GM12878 (cell line): ENCODE measurements at regions not wholly inside any gene's neighbourhood (a gene's known extent, or its start where the extent isn't known, plus 50 kb on each side); places are given as distances from the start of the nearest gene placed in this dataset.

Source experiments
- ATAC-seq: fragments of 200-7000 bp; cut with Tn5 transposase; 3 replicates; pipeline ENCODE4 v1.9.1; 2020; ENCODE audit warnings: mild to moderate bottlenecking, moderate library complexity
- BruUV-seq: library from RNA; stranded (reverse); fragments of 400-500 nt; replicated peaks from 2 replicates; lab custom pipeline; 2021; lab: Mats Ljungman, UMichigan
- CTCF ChIA-PET: fragments of 300-600 bp; sonication (Branson Sonifier 250); formaldehyde crosslinking; extraction: SDS; loops from one replicate; lab custom pipeline; 2021; ENCODE audit warnings: inconsistent platforms; lab: Yijun Ruan, JAX
- POLR2A ChIA-PET: fragments of 350-600 bp; formaldehyde crosslinking; extraction: SDS; loops from one replicate; lab custom pipeline; 2021; ENCODE audit warnings: inconsistent platforms; lab: Charles Lee
- RAD21 ChIA-PET: fragments of 300-600 bp; sonication (Branson Sonifier 250); formaldehyde crosslinking; loops from one replicate; lab custom pipeline; 2023; ENCODE audit warnings: antibody characterized with exemption; ENCODE audit not compliant: unreplicated experiment; lab: Charles Lee
- SMC1A ChIA-PET: fragments of 300-600 bp; sonication (Branson Sonifier 250); formaldehyde crosslinking; loops from one replicate; lab custom pipeline; 2023; ENCODE audit not compliant: unreplicated experiment, uncharacterized antibody; lab: Charles Lee
- DNase-seq: peaks from one replicate; pipeline ENCODE4 v3.0.0-alpha.2; 2011; ENCODE audit warnings: low read depth, low spot score
- FAIRE-seq: peaks from 3 replicates; lab custom pipeline; 2011; peaks lifted over from hg19 to GRCh38; lab: Jason Lieb, UNC
- H2AFZ ChIP-seq: 2 replicates; pipeline ENCODE4 v1.6.0; 2011; ENCODE audit warnings: low read depth, low read length, control low read depth; ENCODE audit not compliant: control insufficient read depth
- H3K27ac ChIP-seq: 2 replicates; pipeline ENCODE4 v1.5.1; 2011; ENCODE audit warnings: control low read depth; ENCODE audit not compliant: control insufficient read depth, insufficient read depth
- H3K27me3 ChIP-seq, 2 experiments: replicated peaks in 1 of 2; 2 replicates each; pipeline versions ENCODE4 v1.6.0 to v1.6.1; 2011; ENCODE audit warnings: low read length in 1 of 2; ENCODE audit not compliant: control insufficient read depth in 2 of 2, insufficient read depth in 2 of 2
- H3K36me3 ChIP-seq, 2 experiments: 2 replicates each; pipeline ENCODE4 v1.5.1; 2011; ENCODE audit warnings: low read length in 1 of 2; ENCODE audit not compliant: control insufficient read depth in 2 of 2, insufficient read depth in 2 of 2
- H3K4me1 ChIP-seq: 2 replicates; pipeline ENCODE4 v1.6.1; 2011; ENCODE audit warnings: mild to moderate bottlenecking, low read length, moderate library complexity, mixed read lengths; ENCODE audit not compliant: control insufficient read depth, insufficient read depth
- H3K4me2 ChIP-seq: 2 replicates; pipeline ENCODE4 v1.6.0; 2011; ENCODE audit warnings: control low read depth; ENCODE audit not compliant: control insufficient read depth, insufficient read depth
- H3K4me3 ChIP-seq: fragments of 200-600 bp; sonication (generic); 2 replicates; pipeline ENCODE4 v1.5.1; 2016
- H3K79me2 ChIP-seq: 2 replicates; pipeline ENCODE4 v1.6.0; 2011; ENCODE audit warnings: low read length; ENCODE audit not compliant: control insufficient read depth, insufficient read depth
- H3K9ac ChIP-seq: 2 replicates; pipeline ENCODE4 v1.8.0; 2011; ENCODE audit warnings: low read length, control low read depth, mixed read lengths; ENCODE audit not compliant: control insufficient read depth, insufficient read depth
- H3K9me3 ChIP-seq: replicated peaks from 3 replicates; pipeline ENCODE4 v1.5.1; 2011; ENCODE audit warnings: mild to moderate bottlenecking, low read length; ENCODE audit not compliant: control insufficient read depth, insufficient read depth
- H4K20me1 ChIP-seq: 2 replicates; pipeline ENCODE4 v1.6.0; 2011; ENCODE audit not compliant: control insufficient read depth, insufficient read depth
- CTCF ChIP-seq, 3 experiments: IDR thresholded peaks in 2 of 3; conservative IDR thresholded peaks in 1 of 3; 2 replicates each; pipeline ENCODE4 v1.5.1; 2011; ENCODE audit warnings: low read depth in 3 of 3, low read length in 3 of 3, mild to moderate bottlenecking in 3 of 3, control low read depth in 2 of 3, moderate library complexity in 2 of 3, inconsistent platforms in 1 of 3, mixed read lengths in 1 of 3; ENCODE audit not compliant: control insufficient read depth in 2 of 3, insufficient read depth in 1 of 3; ENCODE audit errors: extremely low read depth in 1 of 3
- E2F8 ChIP-seq: fragments of 450-650 bp; IDR thresholded peaks from 2 replicates; pipeline ENCODE4 v1.6.1; 2018; ENCODE audit warnings: mild to moderate bottlenecking, low read depth, moderate library complexity; ENCODE audit not compliant: partially characterized antibody
- KDM1A ChIP-seq: fragments of 200-600 bp; sonication (generic); IDR thresholded peaks from 2 replicates; pipeline ENCODE4 v1.6.1; 2016; ENCODE audit warnings: borderline replicate concordance
- MYC ChIP-seq: IDR thresholded peaks from 2 replicates; pipeline ENCODE4 v1.6.1; 2011; ENCODE audit warnings: mild to moderate bottlenecking, low read length, moderate library complexity, inconsistent platforms; ENCODE audit not compliant: insufficient read depth, insufficient replicate concordance, insufficient read length, severe bottlenecking
- NR2C1 ChIP-seq: fragments of 450-650 bp; IDR thresholded peaks from 2 replicates; pipeline ENCODE4 v1.6.1; 2017; ENCODE audit warnings: antibody characterized with exemption, mild to moderate bottlenecking, moderate library complexity
- NR2F1 ChIP-seq: fragments of 450-650 bp; conservative IDR thresholded peaks from 2 replicates; pipeline ENCODE4 v1.6.1; 2017; ENCODE audit warnings: mild to moderate bottlenecking
- NRF1 ChIP-seq: conservative IDR thresholded peaks from 2 replicates; pipeline ENCODE4 v1.6.1; 2011; ENCODE audit warnings: mild to moderate bottlenecking, low read depth, low read length, improper control_type of control experiment
- SREBF2 ChIP-seq: IDR thresholded peaks from 2 replicates; pipeline ENCODE4 v1.6.1; 2012; ENCODE audit warnings: mild to moderate bottlenecking, low read length
- WGBS: methylation state at CpG from one replicate; pipeline ENCODE4 v1.1.6; 2016; ENCODE audit warnings: low lambda C conversion rate; ENCODE audit not compliant: insufficient replicate concordance, insufficient coverage; ENCODE audit errors: missing lambda C conversion rate; 5-methylcytosine and 5-hydroxymethylcytosine counted together
- in situ Hi-C: fragments of 300-500 bp; cut with MboI; formaldehyde crosslinking; loops from 9 replicates; pipeline ENCODE4 v1.14.3; 2018; ENCODE audit warnings: mixed read lengths
- intact Hi-C: fragments of 100-400 bp; cut with micrococcal nuclease; formaldehyde crosslinking; loops from one replicate; pipeline ENCODE4 v1.14.2; 2022; ENCODE audit not compliant: unreplicated experiment

- no peak for TF ChIP-seq E2F8
Measured at GRCh38 chr2:150621526-150622213, 134.2 kb upstream of the RND3 start (continued).

GRCh38 chr2:150620855-150621254 is 133.4 kb upstream of the RND3 start:
- Histone ChIP-seq H3K27me3 (no peaks in the 10 kb centered on the region), H3K4me3 (no peak overlapping the region), H2AFZ (no peak overlapping the region), H3K9me3 (no peaks in the 10 kb centered on the region), H4K20me1 (no peaks in the 10 kb centered on the region), H3K4me2 (no peak overlapping the region), H3K9ac (no peak overlapping the region), H3K27ac (no peak overlapping the region), H3K4me1 (no peaks in the 10 kb centered on the region), H3K79me2 (no peaks in the 10 kb centered on the region), H3K36me3 (no peaks in the 10 kb centered on the region)
- in situ Hi-C loops (no loop called here), intact Hi-C loops (no loop called here)
- no peak for ATAC-seq
- BruUV-seq, result no TSS peak
- ChIA-PET SMC1A (interaction anchor here (1.2 to 1.7 kb wide), 2 partner anchors 12 to 196 kb away, joined by 3 to 8 read pairs; no protein-coding TSS in a partner anchor), CTCF (interaction anchor here (1.4 to 1.5 kb wide), 2 partner anchors 10 to 16 kb away, joined by 3 read pairs; no protein-coding TSS in a partner anchor), POLR2A (no interaction called here), RAD21 (interaction anchor here (1.4 kb wide), 1 partner anchor 20 kb away, joined by 3 read pairs; no protein-coding TSS in a partner anchor)
- no peak for FAIRE-seq
- no peak for TF ChIP-seq NRF1
- TF ChIP-seq NR2F1, result no peak
- no peak for TF ChIP-seq NR2C1
- no peak for TF ChIP-seq KDM1A
- TF ChIP-seq MYC, result no peak
- TF ChIP-seq SREBF2, result no peak
- TF ChIP-seq CTCF (IDR thresholded peaks at IDR 0.05 in 2 of 3, conservative IDR thresholded peaks at IDR 0.05 in 1 of 3; ENCODE audit: control insufficient read depth in 2 of 3, extremely low read depth in 1 of 3, insufficient read depth in 1 of 3, low read depth in 3 of 3, low read length in 3 of 3), result no peak
- DNase-seq, result no peak
- WGBS, result 47% methylated on average over 6 of the region's 6 CpGs
